Fibroblast of peridontal ligament (primary cell): ENCODE measurements at regions not wholly inside any gene's neighbourhood (a gene's known extent, or its start where the extent isn't known, plus 50 kb on each side); places are given as distances from the start of the nearest gene placed in this dataset.

Experiments used
- DNase-seq: peaks from one replicate; pipeline ENCODE4 v3.0.0-alpha.2; 2010; ENCODE audit errors: extremely low read depth

- DNase-seq, result no peak
Measured at GRCh38 chr16:5906351-5906750, 808.8 kb upstream of the EEF2KMT start.

GRCh38 chr16:5905935-5906334 lies 808.3 kb upstream of the EEF2KMT start:
- no peak for DNase-seq

GRCh38 chr16:5903832-5904231 lies 806.2 kb upstream of the EEF2KMT start:
- DNase-seq, result no peak

DNA sequence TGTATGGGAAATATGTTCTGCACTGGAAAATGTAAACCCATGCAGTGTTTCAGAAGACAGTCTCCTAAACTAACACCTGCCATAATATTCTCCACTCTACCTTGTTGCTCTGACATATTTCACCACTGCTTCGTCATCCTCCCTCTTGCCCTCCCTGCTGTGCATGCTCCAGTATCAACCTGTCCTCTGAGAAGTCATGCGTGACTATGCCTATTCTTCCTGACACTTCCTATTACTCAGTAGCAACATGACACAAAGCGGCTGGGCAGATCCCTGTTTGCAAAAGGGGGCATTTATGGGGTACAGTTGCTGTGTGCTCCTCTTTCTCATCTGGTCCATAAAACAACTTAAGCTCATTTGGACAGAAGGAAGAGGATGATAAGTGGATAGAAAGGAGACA lies 805.6 kb upstream of the EEF2KMT start:
- DNase-seq, result no peak

DNA sequence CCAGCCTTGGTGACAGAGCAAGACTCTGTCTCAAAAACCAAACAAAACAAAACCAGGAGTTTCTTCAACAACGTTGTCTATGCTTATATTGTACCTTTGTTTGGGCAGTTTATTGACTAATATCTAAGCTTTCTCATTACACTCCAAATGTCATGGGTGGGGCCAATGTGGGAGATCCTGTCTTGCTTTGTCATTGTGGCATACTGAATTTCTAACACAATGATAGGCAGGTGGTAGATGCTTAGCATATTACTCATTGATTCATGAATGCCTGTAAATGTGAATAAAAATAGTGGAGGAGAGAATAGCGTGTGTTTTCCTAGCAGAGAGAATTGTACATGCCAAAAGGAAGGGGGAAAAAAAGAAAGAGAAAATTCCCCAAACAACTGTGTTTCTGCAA lies 802.5 kb upstream of the EEF2KMT start:
- no peak for DNase-seq

- no peak for DNase-seq
Measured at GRCh38 chr16:5895976-5896375, 798.4 kb upstream of the EEF2KMT start.

DNA sequence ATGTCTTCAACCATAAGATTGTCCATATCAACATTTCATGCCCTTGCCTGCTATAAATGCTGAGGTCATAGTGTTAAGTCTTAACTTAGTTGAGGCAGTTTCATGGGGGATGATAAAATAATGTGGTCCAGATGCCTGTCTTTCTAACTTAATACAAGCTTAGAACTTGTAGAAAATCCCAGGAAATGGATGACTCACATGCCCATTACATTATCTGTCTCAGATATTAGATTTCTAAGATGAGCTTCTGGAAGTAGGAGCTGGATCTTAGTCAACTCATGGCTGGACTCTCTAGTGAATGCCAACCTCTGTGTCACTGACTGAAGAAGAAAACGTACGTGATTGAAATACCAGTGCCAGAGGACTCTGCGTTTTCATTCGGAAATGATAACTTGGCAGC lies 797.5 kb upstream of the EEF2KMT start:
- no peak for DNase-seq

- no peak for DNase-seq
Measured at GRCh38 chr16:5891296-5891695, 793.7 kb upstream of the EEF2KMT start.

DNA sequence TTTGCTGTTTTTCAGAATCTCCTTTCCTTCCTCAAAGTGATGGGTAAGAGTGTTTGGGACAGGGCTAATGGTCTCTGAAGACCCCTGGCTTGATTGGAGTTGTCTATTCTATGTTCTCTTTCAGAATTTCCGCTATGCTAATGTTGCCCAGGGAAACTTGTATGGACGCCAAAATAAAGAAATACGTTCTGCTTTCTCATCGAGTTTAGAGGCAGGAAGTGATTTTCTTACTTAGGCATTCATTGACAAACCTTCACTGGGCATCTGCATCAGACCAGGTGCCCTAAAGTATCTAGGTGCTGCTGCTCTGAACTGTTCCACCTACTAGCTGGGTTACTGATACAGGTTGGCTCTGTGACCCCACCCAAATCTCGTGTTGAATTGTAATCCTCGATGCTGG lies 787.9 kb upstream of the EEF2KMT start:
- no peak for DNase-seq

- no peak for DNase-seq
Measured at GRCh38 chr16:5884996-5885395, 787.4 kb upstream of the EEF2KMT start.

GRCh38 chr16:5884339-5884738 lies 786.7 kb upstream of the EEF2KMT start:
- DNase-seq, result no peak

- DNase-seq, result no peak
Measured at GRCh38 chr16:5882087-5882640, 784.6 kb upstream of the EEF2KMT start.

DNA sequence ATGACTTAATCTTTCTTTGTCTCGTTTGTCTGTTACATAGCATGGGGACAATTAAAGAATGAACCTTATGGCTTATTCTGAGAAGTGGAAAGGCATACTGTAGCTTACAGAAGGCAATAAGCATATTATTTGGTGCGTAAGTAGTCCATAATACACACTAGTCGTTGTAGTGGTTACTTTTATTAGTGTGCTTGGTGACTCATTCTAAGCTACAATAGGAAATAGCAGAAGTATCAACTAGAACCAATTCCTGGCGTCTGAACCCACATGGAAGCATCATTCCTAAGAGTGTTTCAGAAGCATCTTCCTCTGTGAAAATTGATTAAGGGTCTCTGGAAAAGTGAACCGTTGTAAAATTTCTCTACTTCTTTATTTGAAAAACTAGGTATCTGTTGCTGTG lies 777.8 kb upstream of the EEF2KMT start:
- DNase-seq, result no peak

DNA sequence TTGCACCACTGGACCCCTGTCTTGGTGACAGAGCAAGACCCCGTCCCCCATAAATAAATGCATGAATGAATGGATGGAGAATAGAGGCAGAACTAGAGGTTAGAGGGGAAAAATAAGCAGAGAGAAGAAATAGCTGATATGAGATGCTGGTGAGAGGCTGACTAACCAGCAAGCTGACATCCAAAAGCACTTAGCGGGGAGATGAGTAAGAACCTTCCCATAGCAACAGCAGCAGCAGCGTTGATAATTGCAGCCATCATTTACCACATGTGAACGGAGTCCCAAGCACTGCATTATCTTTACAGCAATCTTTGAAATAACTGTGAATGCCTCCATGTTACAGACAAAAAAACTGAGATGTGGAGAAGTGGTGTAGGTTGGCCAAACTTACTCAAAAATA lies 777.3 kb upstream of the EEF2KMT start:
- DNase-seq, result no peak

DNA sequence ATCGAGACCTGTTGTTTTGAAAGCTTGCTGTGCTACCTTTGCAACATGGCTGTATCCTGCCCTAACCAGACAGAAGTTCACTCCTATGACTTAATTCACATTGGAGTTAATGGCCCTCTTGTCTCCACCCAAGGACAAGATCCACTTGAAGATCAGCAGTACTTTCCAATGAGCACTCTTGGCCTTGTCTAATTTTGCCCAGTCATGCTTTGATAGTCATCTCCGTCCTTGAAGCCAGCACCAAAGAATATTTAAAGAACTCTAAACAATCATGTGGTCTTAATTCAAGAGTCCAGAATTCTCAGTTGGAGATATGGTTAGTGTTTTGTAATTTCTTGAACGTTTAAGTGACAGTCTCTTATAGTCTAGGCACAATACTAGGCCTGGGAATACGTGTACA lies 775.6 kb upstream of the EEF2KMT start:
- DNase-seq, result no peak

DNA sequence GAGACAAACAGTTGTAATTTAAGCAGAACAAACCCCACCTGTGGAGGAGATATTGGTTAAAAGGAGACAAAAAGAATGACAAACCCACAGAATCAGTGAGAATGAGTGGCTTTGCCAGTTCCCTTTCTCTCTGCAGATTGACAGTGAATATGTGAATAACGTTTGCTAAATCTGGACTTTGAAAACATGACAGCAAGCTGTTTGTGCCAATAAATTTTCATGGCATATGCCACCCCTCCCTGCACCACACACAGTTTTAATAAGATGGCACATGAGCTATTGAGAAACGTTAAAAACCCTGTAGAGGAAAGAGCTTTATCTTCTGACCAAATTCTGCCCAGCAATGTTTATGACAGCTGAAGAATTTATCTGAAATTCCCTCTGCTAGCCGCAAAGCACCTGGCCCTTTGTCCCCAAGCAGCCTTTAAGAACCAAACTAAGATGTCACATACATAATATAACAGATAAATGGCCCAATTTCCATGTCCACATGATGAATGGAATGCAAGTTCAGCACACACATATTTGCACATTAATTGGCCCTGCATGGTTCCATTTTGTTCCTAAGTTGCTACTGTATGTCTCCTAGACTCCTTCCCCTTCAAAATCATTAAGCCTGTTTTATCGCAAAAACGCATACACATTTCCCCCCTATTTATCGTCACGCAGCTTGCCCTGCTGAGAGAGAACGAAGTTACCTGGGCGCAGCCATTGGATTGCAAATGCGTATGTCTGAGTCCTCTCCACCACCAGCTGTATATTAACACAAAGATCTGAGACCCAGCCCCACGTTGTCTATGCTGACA lies 773.5 kb upstream of the EEF2KMT start:
- no peak for DNase-seq

DNA sequence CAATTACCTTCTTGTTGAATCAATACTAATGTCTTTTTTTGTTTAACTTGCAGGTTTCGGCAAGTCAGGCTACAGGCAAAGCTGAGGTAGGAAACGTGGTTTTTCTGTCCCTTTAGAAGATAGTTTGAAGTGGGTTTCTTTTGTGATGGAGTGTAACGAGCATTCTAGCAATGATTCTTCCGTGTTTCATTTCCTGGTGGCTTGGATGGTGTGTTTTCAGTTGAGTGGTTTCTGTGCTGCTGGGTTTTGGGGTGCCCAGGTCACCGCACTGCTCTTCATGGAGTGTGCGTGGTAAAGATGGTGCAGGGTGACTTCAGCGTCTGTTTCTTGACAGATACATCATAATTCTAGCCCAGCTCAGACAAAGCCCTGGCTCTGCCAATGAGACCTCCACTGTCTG lies 769.7 kb upstream of the EEF2KMT start:
- DNase-seq, result no peak

DNA sequence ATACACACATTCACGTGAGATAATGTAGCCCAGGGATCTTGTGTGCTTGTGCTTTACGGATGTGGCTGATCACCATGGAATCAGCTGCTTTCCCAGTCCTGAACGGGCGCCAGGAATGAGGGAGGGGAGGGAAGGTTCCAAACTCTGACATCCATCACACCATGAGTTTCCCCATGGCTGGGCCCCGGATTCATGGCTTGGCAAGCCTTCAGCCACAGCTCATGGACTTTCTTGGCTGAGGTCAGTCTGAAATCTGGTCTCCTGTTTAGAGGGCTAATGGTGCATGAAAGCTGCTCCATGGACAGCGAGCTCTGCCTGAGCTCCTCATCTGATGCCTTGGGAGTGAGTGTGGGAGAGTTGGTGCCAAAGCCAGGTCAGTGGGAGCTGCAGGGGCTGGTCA lies 767.6 kb upstream of the EEF2KMT start:
- DNase-seq, result no peak

- DNase-seq, result no peak
Measured at GRCh38 chr16:5863071-5863606, 765.5 kb upstream of the EEF2KMT start.

DNA sequence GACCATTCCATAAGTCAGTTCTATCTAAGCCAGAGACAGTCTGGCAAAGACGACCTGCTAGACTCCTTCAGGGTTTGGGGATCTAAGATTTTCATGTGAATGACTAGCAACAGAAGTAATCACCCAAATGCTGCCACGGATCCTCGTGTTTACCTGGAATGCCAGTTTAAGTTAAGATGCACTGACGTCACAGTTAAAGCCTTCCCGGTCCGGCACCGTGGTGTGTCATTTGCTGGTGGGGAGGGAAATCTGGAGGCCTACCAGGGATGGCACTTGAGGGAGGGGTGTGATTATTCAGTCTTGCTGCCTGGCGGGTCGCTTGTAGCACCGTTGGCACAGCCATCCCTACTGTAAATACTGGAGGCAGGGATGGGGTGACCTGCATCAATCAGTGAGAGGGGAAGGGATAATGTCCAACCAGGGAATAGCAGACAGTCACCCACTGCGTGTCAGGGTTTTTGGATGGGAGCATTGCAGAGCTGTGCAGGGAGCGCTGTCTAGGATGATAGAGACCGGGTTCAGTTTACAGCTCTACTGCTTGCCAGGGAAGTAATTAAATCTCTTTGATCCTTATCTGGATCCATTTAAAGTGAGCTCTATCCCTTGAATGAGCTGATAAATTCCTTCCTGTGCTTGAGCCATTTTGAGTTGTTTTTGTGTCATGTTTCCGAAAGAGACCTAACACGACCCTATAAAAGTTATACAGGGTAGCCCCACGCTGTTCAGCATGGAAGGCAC lies 764.7 kb upstream of the EEF2KMT start:
- DNase-seq, result no peak

- no peak for DNase-seq
Measured at GRCh38 chr16:5861241-5861640, 763.6 kb upstream of the EEF2KMT start.

DNA sequence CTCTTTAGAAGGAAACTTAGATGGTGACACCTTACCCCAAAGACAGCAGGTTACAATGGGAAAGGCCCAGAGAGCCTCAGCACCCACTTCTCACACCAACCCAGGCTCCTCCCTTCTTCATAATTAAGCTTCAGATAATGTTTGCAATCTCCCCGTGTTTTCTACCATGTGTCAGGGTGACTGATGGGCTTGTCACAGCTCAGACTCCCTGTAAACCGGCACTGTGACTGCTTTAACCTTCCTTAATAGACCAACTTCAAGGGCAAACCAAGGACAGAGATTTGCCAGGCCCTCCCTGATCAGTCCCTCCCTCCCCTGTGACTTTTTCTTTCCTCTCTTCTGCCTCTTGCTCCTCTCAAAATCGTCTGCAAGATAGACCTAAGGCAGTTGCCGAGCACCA lies 760.6 kb upstream of the EEF2KMT start:
- DNase-seq, result no peak

DNA sequence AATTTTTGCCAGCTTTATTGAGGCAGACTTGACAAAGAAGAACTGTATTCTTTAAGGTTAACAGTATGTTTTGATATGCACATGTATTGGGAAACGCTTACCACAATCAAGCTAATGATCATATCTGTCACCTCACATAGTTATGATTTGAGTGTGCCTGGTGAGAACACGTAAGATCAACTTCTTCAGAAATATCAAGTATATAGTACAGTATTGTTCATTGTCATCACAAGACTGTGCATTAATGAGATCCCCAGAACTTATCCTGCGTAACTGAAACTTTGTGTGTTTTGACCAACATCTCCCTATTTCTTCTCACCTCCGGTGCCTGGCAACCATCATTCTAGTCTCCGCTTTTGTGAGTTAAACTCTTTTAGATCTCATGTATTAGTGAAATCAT lies 756.4 kb upstream of the EEF2KMT start:
- DNase-seq, result no peak
